ENCODE measurements at regions not wholly inside any gene's neighbourhood (a gene's known extent, or its start where the extent isn't known, plus 50 kb on each side); places are given as distances from the start of the nearest gene placed in this dataset.
"Not testable (repeated sequence)": the region's sequence is repeated elsewhere in the genome, so short reads cannot be mapped to it uniquely, and the experiment has no call there.

GRCh38 chr3:181919375-181919774 lies 207.7 kb downstream of the SOX2 start:
- ATAC-seq (replicated peaks) (no peak), DNase-seq (no peak)
- H3K27ac Mint-ChIP-seq: no peak overlapping the region
- H3K9me3 Mint-ChIP-seq: peaks cover 3 to 7% of the 10 kb centered on the region in 2 donors
- no peak overlapping the region for H3K4me3 Mint-ChIP-seq
- H3K4me1 Mint-ChIP-seq: peaks cover 14 to 22% of the 10 kb centered on the region in 2 donors
- H3K36me3 Mint-ChIP-seq: no peaks in the 10 kb centered on the region
- H3K27me3 Mint-ChIP-seq: no peaks in the 10 kb centered on the region

GRCh38 chr3:181920409-181920808 lies 208.7 kb downstream of the SOX2 start:
- ATAC-seq (replicated peaks) (no peak), DNase-seq (no peak)
- Mint-ChIP-seq H3K27me3 (no peaks in the 10 kb centered on the region), H3K9me3 (peaks cover 4 to 7% of the 10 kb centered on the region in 2 donors), H3K36me3 (no peaks in the 10 kb centered on the region), H3K27ac (no peak overlapping the region), H3K4me3 (no peak overlapping the region), H3K4me1 (peaks cover 14 to 22% of the 10 kb centered on the region in 2 donors)

GRCh38 chr3:181921220-181921619 lies 209.5 kb downstream of the SOX2 start:
- no peaks in the 10 kb centered on the region for H3K27me3 Mint-ChIP-seq
- ATAC-seq (replicated peaks) (peak; percentile 70 to 87), DNase-seq (no peak)
- peak overlapping the region; percentile 51 for H3K27ac Mint-ChIP-seq
- peaks cover 4 to 7% of the 10 kb centered on the region in 2 donors for H3K9me3 Mint-ChIP-seq
- peak overlapping the region in 1 of 2 donors; percentile 31 for H3K4me3 Mint-ChIP-seq
- no peaks in the 10 kb centered on the region for H3K36me3 Mint-ChIP-seq
- H3K4me1 Mint-ChIP-seq: peaks cover 14 to 22% of the 10 kb centered on the region in 2 donors

GRCh38 chr3:181925841-181926240 lies 214.1 kb downstream of the SOX2 start:
- not testable (repeated sequence) for H3K36me3 Mint-ChIP-seq; ATAC-seq (replicated peaks)
- H3K4me1 Mint-ChIP-seq: peaks cover 12 to 18% of the 10 kb centered on the region in 2 donors

GRCh38 chr3:181929501-181929900 lies 217.8 kb downstream of the SOX2 start:
- ATAC-seq (replicated peaks) (no peak), DNase-seq (no peak)
- Mint-ChIP-seq H3K27ac (no peak overlapping the region), H3K9me3 (peaks cover 0 to 6% of the 10 kb centered on the region in 2 donors), H3K27me3 (no peaks in the 10 kb centered on the region), H3K4me1 (peaks cover 7 to 10% of the 10 kb centered on the region in 2 donors), H3K36me3 (no peaks in the 10 kb centered on the region), H3K4me3 (no peak overlapping the region)

More at GRCh38 chr3:181925841-181926240, 214.1 kb downstream of the SOX2 start:
- H3K4me3 Mint-ChIP-seq, DNase-seq, H3K27me3 Mint-ChIP-seq, H3K27ac Mint-ChIP-seq, H3K9me3 Mint-ChIP-seq: not testable (repeated sequence)

GRCh38 chr3:181930105-181930504 lies 218.4 kb downstream of the SOX2 start:
- DNase-seq (no peak), ATAC-seq (replicated peaks) (peak in 1 of 2 donors; percentile 54)
- H3K36me3 Mint-ChIP-seq: no peaks in the 10 kb centered on the region
- H3K27ac Mint-ChIP-seq: no peak overlapping the region
- H3K4me3 Mint-ChIP-seq: no peak overlapping the region
- no peaks in the 10 kb centered on the region for H3K27me3 Mint-ChIP-seq
- peaks cover 7 to 10% of the 10 kb centered on the region in 2 donors for H3K4me1 Mint-ChIP-seq
- peaks cover 0 to 6% of the 10 kb centered on the region in 2 donors for H3K9me3 Mint-ChIP-seq

GRCh38 chr3:181932039-181932438 lies 220.3 kb downstream of the SOX2 start:
- Mint-ChIP-seq H3K9me3 (peaks cover 0 to 3% of the 10 kb centered on the region in 2 donors), H3K27ac (no peak overlapping the region), H3K27me3 (no peaks in the 10 kb centered on the region), H3K4me3 (no peak overlapping the region), H3K4me1 (peaks cover 7 to 10% of the 10 kb centered on the region in 2 donors), H3K36me3 (no peaks in the 10 kb centered on the region)
- peak; percentile 39 to 53 for ATAC-seq (replicated peaks)
- no peak for DNase-seq

GRCh38 chr3:181933052-181933618 lies 221.4 kb downstream of the SOX2 start:
- Mint-ChIP-seq H3K4me1 (peaks cover 7 to 10% of the 10 kb centered on the region in 2 donors), H3K27me3 (no peaks in the 10 kb centered on the region), H3K36me3 (no peaks in the 10 kb centered on the region), H3K4me3 (no peak overlapping the region), H3K9me3 (peaks cover 0 to 1% of the 10 kb centered on the region in 2 donors), H3K27ac (no peak overlapping the region)
- peak in 1 of 2 donors; percentile 29 for ATAC-seq (replicated peaks)
- no peak for DNase-seq

GRCh38 chr3:181935915-181936314 lies 224.2 kb downstream of the SOX2 start:
- DNase-seq: no peak
- no peaks in the 10 kb centered on the region for H3K27me3 Mint-ChIP-seq
- H3K4me1 Mint-ChIP-seq: peaks cover 7 to 10% of the 10 kb centered on the region in 2 donors
- ATAC-seq (replicated peaks): no peak
- peaks cover 0 to 2% of the 10 kb centered on the region in 2 donors for H3K9me3 Mint-ChIP-seq
- no peaks in the 10 kb centered on the region for H3K36me3 Mint-ChIP-seq
- H3K4me3 Mint-ChIP-seq: no peak overlapping the region
- H3K27ac Mint-ChIP-seq: no peak overlapping the region

- H3K4me3 Mint-ChIP-seq: no peak overlapping the region
- H3K36me3 Mint-ChIP-seq: no peaks in the 10 kb centered on the region
- no peaks in the 10 kb centered on the region for H3K27me3 Mint-ChIP-seq
- H3K9me3 Mint-ChIP-seq: peaks cover 0 to 2% of the 10 kb centered on the region in 2 donors
- DNase-seq (no peak), ATAC-seq (replicated peaks) (no peak)
- peaks cover 4 to 9% of the 10 kb centered on the region in 2 donors for H3K4me1 Mint-ChIP-seq
- no peak overlapping the region for H3K27ac Mint-ChIP-seq
Observed at GRCh38 chr3:181936774-181937173, 225.0 kb downstream of the SOX2 start.

GRCh38 chr3:181938580-181938979 lies 226.9 kb downstream of the SOX2 start:
- not testable (repeated sequence) for H3K27ac Mint-ChIP-seq; ATAC-seq (replicated peaks); H3K36me3 Mint-ChIP-seq; H3K4me1 Mint-ChIP-seq; H3K27me3 Mint-ChIP-seq; DNase-seq; H3K9me3 Mint-ChIP-seq; H3K4me3 Mint-ChIP-seq

GRCh38 chr3:181940703-181941102 lies 229.0 kb downstream of the SOX2 start:
- Mint-ChIP-seq H3K27me3 (no peaks in the 10 kb centered on the region), H3K9me3 (peaks cover 0 to 2% of the 10 kb centered on the region in 2 donors), H3K4me3 (no peak overlapping the region), H3K4me1 (no peaks in the 10 kb centered on the region), H3K27ac (no peak overlapping the region), H3K36me3 (no peaks in the 10 kb centered on the region)
- DNase-seq (no peak), ATAC-seq (replicated peaks) (no peak)

- Mint-ChIP-seq H3K9me3 (peaks cover 0 to 2% of the 10 kb centered on the region in 2 donors), H3K36me3 (no peaks in the 10 kb centered on the region)
- ATAC-seq (replicated peaks): no peak
Observed at GRCh38 chr3:181941250-181941649, 229.5 kb downstream of the SOX2 start.

GRCh38 chr3:181943285-181943684 lies 231.6 kb downstream of the SOX2 start:
- no peak for DNase-seq
- no peaks in the 10 kb centered on the region for H3K27me3 Mint-ChIP-seq
- H3K36me3 Mint-ChIP-seq: no peaks in the 10 kb centered on the region
- H3K9me3 Mint-ChIP-seq: peaks cover 0 to 2% of the 10 kb centered on the region in 2 donors
- no peaks in the 10 kb centered on the region for H3K4me1 Mint-ChIP-seq
- no peak for ATAC-seq (replicated peaks)
- H3K4me3 Mint-ChIP-seq: no peak overlapping the region
- no peak overlapping the region for H3K27ac Mint-ChIP-seq

More at GRCh38 chr3:181941250-181941649, 229.5 kb downstream of the SOX2 start:
- no peaks in the 10 kb centered on the region for H3K27me3 Mint-ChIP-seq
- H3K27ac Mint-ChIP-seq: no peak overlapping the region
- no peak for DNase-seq
- H3K4me3 Mint-ChIP-seq: no peak overlapping the region
- H3K4me1 Mint-ChIP-seq: no peaks in the 10 kb centered on the region

GRCh38 chr3:181947606-181948005 lies 235.9 kb downstream of the SOX2 start:
- Mint-ChIP-seq H3K27me3 (no peaks in the 10 kb centered on the region), H3K27ac (no peak overlapping the region), H3K9me3 (no peaks in the 10 kb centered on the region), H3K36me3 (no peaks in the 10 kb centered on the region), H3K4me1 (no peaks in the 10 kb centered on the region), H3K4me3 (no peak overlapping the region)
- DNase-seq (no peak), ATAC-seq (replicated peaks) (no peak)
